HG02571 (cell line): ENCODE measurements at regions not wholly inside any gene's neighbourhood (a gene's known extent, or its start where the extent isn't known, plus 50 kb on each side); places are given as distances from the start of the nearest gene placed in this dataset.

Experiments
- ATAC-seq: cut with Tn5 transposase; IDR thresholded peaks from one replicate; pipeline ENCODE4 v1.9.1; 2021; ENCODE audit warnings: mild to moderate bottlenecking, moderate library complexity; ENCODE audit not compliant: unreplicated experiment

DNA sequence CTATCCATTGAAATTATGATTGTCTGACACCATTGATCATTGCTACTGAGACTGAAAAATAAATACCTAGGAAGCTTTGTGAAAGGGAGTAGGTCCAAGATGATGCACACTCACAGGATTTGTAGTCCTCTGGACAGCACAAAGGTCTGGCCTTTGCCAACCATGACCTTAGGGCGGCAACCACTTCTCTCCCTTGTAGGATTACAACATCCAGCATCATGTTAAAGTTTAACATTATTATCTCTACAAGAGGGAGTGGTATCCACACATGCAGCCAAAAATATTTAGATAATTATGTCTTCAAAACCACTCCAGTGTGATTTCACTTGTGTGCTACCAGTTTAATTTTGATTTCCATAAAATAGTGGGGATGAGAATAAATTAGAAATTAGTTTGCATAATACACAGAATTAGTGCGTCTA is 51.1 kb upstream of the NHSL1 start:
- ATAC-seq: no peak

DNA sequence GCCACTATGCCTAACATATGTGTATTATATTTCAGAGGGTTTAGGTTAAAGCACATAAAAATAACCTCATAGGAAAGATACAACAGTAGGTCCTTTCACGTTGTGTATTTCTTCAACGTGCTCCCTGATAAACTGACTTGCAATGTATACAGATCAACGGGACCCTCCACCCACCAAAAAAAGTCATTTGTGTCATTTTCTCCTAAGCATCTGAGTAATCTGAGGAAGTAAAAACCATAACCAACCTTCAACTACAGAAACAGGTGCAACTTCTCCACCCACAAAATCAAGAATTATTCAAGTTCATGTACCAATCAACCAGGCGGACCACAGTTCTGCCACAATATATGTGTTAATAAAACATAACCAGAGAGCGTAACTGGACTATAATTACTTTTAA is 54.9 kb upstream of the NHSL1 start:
- ATAC-seq: no peak

DNA sequence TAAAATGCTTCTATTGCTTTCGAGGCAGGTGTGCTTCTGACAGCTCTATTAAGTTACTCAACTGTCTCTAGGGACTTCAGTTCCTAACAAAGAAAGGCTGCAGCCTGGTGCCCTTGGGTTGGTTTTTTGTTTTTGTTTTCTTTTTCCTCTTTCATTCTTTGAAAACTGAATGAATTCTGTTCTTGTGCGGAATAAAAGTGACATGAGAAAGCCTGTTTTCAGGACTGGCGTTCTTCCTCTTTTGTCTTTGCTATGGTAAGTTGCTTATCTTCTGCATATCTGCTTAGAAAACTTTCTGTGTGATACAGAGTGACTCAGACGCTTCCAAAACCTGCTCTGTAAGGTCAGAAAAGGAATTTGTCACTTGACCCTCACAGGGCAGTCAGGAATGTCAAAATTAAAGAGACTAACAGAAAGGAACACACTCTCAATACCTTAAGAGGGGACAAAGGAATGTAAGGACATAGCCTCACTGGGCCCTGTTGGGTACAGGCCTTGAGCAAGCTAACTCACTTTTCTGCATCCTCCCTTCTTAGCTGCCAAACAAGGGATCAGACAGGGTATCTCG is 56.2 kb upstream of the NHSL1 start:
- no peak for ATAC-seq

GRCh38 chr6:138557147-138557546 is 57.9 kb upstream of the NHSL1 start:
- no peak for ATAC-seq

- ATAC-seq: no peak
Measured at GRCh38 chr6:138559143-138559542, 59.8 kb upstream of the NHSL1 start.

DNA sequence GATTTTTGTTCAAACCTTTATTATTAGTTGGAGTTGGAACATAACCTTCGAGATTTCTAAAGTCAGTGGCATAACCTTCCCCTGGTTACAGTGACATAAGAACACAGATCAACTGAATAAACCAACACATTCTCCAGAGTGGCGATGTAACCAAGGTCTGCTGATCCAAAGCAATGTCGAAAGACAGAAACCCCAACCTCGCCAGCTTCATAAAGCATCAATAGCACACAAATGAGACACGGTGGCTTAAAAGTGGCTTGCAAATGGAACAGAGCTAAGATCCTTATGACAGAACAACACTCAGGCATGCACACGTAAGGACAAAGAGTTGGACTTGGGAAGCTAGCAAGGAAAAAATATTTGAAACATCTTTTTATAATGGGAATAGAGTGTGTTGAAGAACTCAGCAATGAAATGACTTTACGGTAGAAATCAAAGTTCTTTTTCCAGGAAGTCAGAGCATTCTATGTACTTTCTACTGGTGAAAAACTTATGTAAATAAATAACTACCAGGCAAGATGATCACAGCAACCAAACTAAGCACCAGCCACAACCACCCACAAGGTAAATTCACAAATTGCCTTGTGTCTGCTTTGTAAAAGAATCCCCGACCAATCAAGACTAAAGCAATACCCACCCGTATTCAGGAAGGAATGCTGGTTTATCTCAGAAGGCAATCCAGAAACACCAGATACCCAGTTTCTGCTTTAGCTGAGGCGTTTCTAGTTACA is 61.0 kb upstream of the NHSL1 start:
- ATAC-seq: no peak

- ATAC-seq: no peak
Measured at GRCh38 chr6:138562691-138563090, 63.4 kb upstream of the NHSL1 start.

DNA sequence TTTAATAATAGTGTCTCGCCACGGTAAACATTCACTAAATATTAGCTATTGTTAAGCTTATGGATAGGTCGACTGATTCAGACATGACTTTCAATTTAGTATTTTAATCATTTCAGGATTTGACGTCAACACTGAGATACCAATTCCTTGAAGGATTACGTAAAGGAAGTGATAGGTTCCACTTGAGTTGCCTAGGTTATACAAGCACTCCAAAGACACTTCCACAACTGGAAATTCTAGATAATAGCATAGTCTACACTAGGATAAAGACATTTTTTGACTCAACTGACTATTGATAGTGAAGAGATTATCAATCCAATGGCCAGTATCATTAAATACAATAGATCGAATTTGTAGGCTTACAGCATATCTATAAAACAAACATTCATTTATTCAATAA is 63.9 kb upstream of the NHSL1 start:
- ATAC-seq: no peak

DNA sequence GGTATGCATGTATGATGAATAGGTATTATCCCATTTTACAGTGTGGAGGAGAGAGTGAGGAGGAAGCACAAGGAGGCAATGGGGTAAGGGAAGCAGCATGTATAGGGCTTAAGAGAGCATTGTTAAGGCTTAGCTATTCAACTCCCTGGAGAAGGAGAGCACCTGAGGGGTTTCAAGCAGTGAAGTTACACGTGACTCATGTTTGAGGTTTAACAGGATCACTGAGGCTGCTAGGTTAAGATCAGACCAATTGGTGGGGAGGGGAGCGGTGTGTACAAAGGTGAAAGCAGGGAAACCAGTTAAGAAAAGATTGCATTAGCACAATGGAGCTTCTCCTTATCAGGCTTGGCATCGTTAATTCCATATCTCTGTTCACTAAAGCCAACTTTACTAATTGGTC is 64.4 kb upstream of the NHSL1 start:
- ATAC-seq: no peak

- no peak for ATAC-seq
Measured at GRCh38 chr6:138564170-138564721, 65.0 kb upstream of the NHSL1 start.

DNA sequence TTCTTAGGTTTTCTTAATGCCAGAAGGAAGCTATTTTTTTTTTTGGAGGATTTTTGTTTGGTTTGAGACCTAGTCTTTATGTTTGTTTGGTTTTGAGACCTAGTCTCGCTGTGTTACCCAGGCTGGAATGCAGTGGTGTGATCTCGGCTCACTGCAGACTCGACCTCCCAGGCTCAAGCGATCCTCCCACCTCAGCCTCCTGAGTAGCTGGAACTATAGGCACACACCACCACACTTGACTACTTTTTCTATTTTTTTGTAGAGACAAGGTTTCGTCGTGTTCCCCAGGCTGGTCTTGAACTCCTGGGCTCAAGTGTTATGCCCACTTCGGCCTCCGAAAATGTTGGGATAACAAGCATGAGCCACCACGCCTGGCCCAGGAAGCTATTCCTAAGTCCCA is 67.8 kb upstream of the NHSL1 start:
- no peak for ATAC-seq

GRCh38 chr6:138568997-138569396 is 69.7 kb upstream of the NHSL1 start:
- no peak for ATAC-seq

- no peak for ATAC-seq
Measured at GRCh38 chr6:138569554-138569953, 70.3 kb upstream of the NHSL1 start.

DNA sequence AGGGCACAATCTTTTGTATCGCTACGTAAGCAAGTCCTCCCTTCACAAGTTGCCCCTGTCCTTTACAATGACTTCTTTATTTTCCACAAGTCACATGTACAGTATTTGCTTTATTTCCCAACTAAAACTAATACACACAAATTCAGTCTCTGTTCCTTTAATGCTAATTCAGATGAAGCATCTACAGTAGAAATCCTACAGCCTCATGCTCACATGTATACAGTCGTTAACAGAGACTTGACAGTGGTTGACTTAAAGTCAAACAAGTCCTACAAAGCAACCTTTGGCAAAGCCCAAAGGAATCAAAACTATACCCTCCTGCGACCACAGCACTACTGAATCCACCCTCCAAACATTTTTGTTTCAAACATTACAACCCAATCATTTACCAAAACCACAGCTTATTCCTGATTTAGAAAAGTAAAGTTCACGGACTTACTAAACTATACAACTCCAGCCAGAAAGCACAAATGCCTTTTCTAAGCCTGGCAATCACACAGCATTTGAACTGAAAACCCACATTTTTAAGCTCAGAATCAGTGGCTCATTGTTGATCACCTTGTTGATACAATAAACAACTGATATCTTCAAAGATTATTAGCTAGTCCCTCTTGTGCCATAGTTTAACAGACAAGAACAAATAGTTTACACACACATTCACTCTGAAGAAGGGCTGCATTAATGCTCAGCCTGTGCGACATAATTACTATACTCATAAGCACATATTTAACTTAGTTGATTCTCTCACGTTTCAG is 70.9 kb upstream of the NHSL1 start:
- ATAC-seq: no peak

- ATAC-seq: no peak
Measured at GRCh38 chr6:138570725-138571029, 71.4 kb upstream of the NHSL1 start.

DNA sequence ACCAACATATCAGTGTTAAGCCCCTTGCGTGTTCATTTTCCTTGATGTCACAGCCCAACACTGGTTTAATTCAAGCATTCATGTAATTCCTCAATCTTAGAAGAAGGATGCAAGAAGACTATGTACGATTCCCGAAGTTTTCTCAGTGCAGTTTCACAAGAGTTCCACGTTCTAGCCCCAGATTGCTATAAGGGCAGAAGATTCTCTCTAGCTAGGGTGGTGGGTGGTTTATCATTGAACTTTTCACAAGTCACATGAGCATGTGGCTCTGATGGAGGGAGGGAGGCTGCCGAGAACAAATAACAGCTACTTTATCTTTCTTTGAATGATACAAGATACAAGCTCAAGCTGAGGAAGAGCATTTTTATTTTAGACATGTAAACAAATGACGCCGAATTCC is 71.9 kb upstream of the NHSL1 start:
- ATAC-seq: no peak

GRCh38 chr6:138571585-138572166 is 72.4 kb upstream of the NHSL1 start:
- no peak for ATAC-seq

GRCh38 chr6:138572167-138572875 is 73.0 kb upstream of the NHSL1 start:
- no peak for ATAC-seq

GRCh38 chr6:138572885-138573284 is 73.6 kb upstream of the NHSL1 start:
- no peak for ATAC-seq

DNA sequence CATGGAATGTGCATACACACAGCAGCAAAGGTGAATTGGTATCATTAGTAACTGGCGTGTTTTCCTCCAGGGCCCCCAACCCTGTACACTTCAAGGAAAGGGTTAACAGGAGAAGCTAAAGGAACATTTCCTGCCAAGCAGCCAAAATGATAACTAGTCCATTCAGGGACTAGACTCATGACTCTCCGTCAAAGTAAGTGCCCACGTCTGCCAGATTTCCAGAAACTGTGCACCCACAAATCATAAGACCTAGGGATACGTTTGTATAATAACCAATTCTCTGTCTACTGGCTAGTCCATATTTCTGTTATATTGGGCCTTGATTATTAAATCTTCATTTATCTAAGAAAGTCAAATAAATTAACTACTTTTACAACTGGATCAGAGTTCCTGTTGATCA is 76.0 kb upstream of the NHSL1 start:
- no peak for ATAC-seq

DNA sequence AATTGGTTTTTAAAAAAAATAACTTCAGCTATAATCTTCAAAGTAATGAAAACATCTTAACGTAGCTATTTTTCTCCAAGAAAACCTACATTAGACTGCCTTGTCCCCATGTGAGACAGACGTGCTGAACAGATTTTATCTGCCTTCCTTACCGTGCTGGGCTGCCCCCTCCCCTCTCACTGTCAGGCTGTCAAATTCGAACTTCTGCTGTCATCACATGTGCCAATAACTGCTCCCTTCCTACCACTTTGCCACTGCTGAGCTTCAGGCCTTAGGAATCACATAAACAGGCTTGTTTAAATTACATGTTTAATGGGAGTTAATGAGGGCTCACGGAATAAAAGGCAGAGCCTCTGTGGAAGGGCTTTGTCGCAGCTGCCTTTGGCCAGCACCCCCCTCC is 77.0 kb upstream of the NHSL1 start:
- ATAC-seq: no peak
